Testis (tissue), 2 donors: ENCODE measurements at regions not wholly inside any gene's neighbourhood (a gene's known extent, or its start where the extent isn't known, plus 50 kb on each side); places are given as distances from the start of the nearest gene placed in this dataset.
A peak's percentile ranks its signal among the peaks of the same experiment; 100 is the strongest.

Source experiments
- DNase-seq: peaks from one replicate; pipeline ENCODE4 v3.0.0-alpha.2; 2019
- H3K27ac ChIP-seq, 2 donors: fragments of 200-600 bp; sonication (generic); one replicate each; pipeline ENCODE4 v1.5.1; 2019
- H3K27me3 ChIP-seq: fragments of 200-600 bp; sonication (generic); one replicate; pipeline ENCODE4 v1.5.1; 2019
- H3K36me3 ChIP-seq: fragments of 200-600 bp; sonication (generic); one replicate; pipeline ENCODE4 v1.5.1; 2017; ENCODE audit warnings: low read depth; ENCODE audit errors: missing control alignments
- H3K4me1 ChIP-seq: fragments of 200-600 bp; sonication (generic); one replicate; pipeline ENCODE4 v1.5.1; 2019
- H3K4me3 ChIP-seq, 2 donors: fragments of 200-600 bp; sonication (generic); one replicate each; pipeline ENCODE4 v1.5.1; 2017 to 2019
- H3K9me3 ChIP-seq: fragments of 200-600 bp; sonication (generic); one replicate; pipeline ENCODE4 v1.5.1; 2017
- CTCF ChIP-seq, 3 experiments: fragments of 450-650 bp in 2 of 3; fragments of 200-600 bp in 1 of 3; sonication (generic) in 1 of 3; IDR thresholded peaks; one replicate each; pipeline ENCODE4 v1.5.1; 2016 to 2019; ENCODE audit warnings: antibody characterized with exemption in 3 of 3, mild to moderate bottlenecking in 2 of 3, moderate library complexity in 1 of 3
- POLR2A ChIP-seq: fragments of 450-650 bp; IDR thresholded peaks from one replicate; pipeline ENCODE4 v1.6.1; 2017; ENCODE audit warnings: antibody characterized with exemption, mild to moderate bottlenecking, moderate library complexity
- WGBS, 2 donors: methylation state at CpG; one replicate each; pipeline ENCODE4 v1.1.5; 2018; 5-methylcytosine and 5-hydroxymethylcytosine counted together
- intact Hi-C: fragments of 100-400 bp; cut with DNase I; formaldehyde crosslinking; loops from one replicate; pipeline ENCODE4 v1.15.1; 2023; ENCODE audit warnings: low total_unique reads

DNA sequence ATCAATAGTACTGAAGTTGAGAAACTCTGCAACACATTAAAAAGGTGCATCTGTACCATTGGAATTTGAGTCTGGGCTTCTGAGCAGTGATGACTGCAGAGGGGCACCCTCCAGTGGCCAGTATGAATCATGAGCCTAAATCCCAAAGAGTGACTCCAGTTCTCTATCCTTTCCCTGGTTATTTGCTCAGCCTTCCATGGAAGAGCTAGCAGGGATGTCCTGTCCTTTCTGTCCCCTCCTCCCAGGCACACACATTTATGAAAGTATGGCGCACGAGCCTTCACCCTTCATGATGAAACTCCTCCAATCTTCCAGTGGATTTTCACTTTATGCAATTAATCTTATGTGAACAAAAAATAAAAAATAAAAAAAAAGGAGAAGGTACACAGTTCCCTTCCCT, 81.0 kb downstream of the ESM1 start:
- Histone ChIP-seq H3K27me3 (no peaks in the 10 kb centered on the region), H3K4me3 (no peak overlapping the region), H3K9me3 (no peaks in the 10 kb centered on the region), H3K27ac (no peak overlapping the region), H3K4me1 (no peaks in the 10 kb centered on the region), H3K36me3 (no peaks in the 10 kb centered on the region)
- 70 to 82% methylated on average over 2 of the region's 2 CpGs for WGBS, 2 donors
- no peak for TF ChIP-seq POLR2A
- peak in 2 of 3 experiments; percentile 15 to 16 for TF ChIP-seq CTCF (IDR thresholded peaks at IDR 0.05)
- intact Hi-C loops, result no loop called here
- DNase-seq, result no peak

- 75 to 78% methylated on average over 2 of the region's 2 CpGs for WGBS, 2 donors
- no peak overlapping the region for H3K4me3 ChIP-seq
- H3K9me3 ChIP-seq, result no peaks in the 10 kb centered on the region
- no peak for TF ChIP-seq POLR2A
- no peak for TF ChIP-seq CTCF (IDR thresholded peaks at IDR 0.05)
- H3K27ac ChIP-seq, result no peak overlapping the region
- H3K36me3 ChIP-seq, result no peaks in the 10 kb centered on the region
- H3K27me3 ChIP-seq, result no peaks in the 10 kb centered on the region
- no peak for DNase-seq
- intact Hi-C loops, result no loop called here
- H3K4me1 ChIP-seq, result no peaks in the 10 kb centered on the region
Observed at GRCh38 chr5:54902791-54903473, 82.5 kb downstream of the ESM1 start.

GRCh38 chr5:54900984-54901725, 84.2 kb downstream of the ESM1 start:
- Histone ChIP-seq H3K36me3 (no peaks in the 10 kb centered on the region), H3K27ac (no peak overlapping the region), H3K27me3 (no peaks in the 10 kb centered on the region), H3K4me3 (no peak overlapping the region), H3K4me1 (no peaks in the 10 kb centered on the region), H3K9me3 (no peaks in the 10 kb centered on the region)
- intact Hi-C loops, result no loop called here
- WGBS, 2 donors, result 69 to 70% methylated on average over 11 to 13 of the region's 13 CpGs
- TF ChIP-seq POLR2A (no peak), CTCF (IDR thresholded peaks at IDR 0.05) (no peak)
- no peak for DNase-seq

DNA sequence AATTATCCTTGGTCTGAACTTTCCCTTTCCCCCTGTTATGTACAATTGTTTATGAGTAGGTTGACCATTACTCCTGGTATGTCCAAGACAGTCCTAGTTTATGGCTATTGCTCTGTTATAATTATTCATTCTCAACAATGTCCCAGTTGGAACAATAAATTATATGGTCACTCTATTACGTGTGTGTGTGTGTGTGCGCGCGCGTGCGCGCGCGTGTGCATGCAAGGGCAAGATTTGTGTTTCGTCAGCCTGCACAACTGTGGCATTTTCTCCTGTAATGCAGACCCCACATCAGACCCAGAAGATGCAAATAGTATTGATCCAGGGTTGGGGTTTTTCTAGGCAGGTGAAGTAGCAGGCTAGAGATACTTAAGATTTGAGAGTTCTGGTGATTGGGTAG, 88.4 kb downstream of the ESM1 start:
- Histone ChIP-seq H3K27me3 (no peaks in the 10 kb centered on the region), H3K27ac (no peak overlapping the region), H3K4me1 (no peaks in the 10 kb centered on the region), H3K36me3 (no peaks in the 10 kb centered on the region), H3K4me3 (no peak overlapping the region), H3K9me3 (no peaks in the 10 kb centered on the region)
- intact Hi-C loops, result no loop called here
- 95 to 97% methylated on average over 10 of the region's 10 CpGs for WGBS, 2 donors
- TF ChIP-seq CTCF (IDR thresholded peaks at IDR 0.05) (no peak), POLR2A (no peak)
- no peak for DNase-seq
